ENCODE measurements at regions not wholly inside any gene's neighbourhood (a gene's known extent, or its start where the extent isn't known, plus 50 kb on each side); places are given as distances from the start of the nearest gene placed in this dataset.

GRCh38 chr4:165628572-165628971, 244.5 kb upstream of the TLL1 start:
- H3K27ac Mint-ChIP-seq, result no peak overlapping the region
- H3K27me3 Mint-ChIP-seq (ENCODE audit: low read depth), result no peaks in the 10 kb centered on the region
- H3K9me3 Mint-ChIP-seq, result no peaks in the 10 kb centered on the region
- no peaks in the 10 kb centered on the region for H3K4me1 Mint-ChIP-seq (ENCODE audit: low read depth)
- no peaks in the 10 kb centered on the region for H3K36me3 Mint-ChIP-seq (ENCODE audit: low read depth)
- no peak overlapping the region for H3K4me3 Mint-ChIP-seq

GRCh38 chr4:165630671-165631070, 242.4 kb upstream of the TLL1 start:
- no peaks in the 10 kb centered on the region for H3K9me3 Mint-ChIP-seq
- no peaks in the 10 kb centered on the region for H3K27me3 Mint-ChIP-seq (ENCODE audit: low read depth)

GRCh38 chr4:165631208-165631894, 241.7 kb upstream of the TLL1 start:
- H3K4me1 Mint-ChIP-seq (ENCODE audit: low read depth), result no peaks in the 10 kb centered on the region
- H3K9me3 Mint-ChIP-seq, result no peaks in the 10 kb centered on the region
- H3K27me3 Mint-ChIP-seq (ENCODE audit: low read depth), result no peaks in the 10 kb centered on the region
- H3K27ac Mint-ChIP-seq, result no peak overlapping the region
- no peak overlapping the region for H3K4me3 Mint-ChIP-seq
- no peaks in the 10 kb centered on the region for H3K36me3 Mint-ChIP-seq (ENCODE audit: low read depth)

More at GRCh38 chr4:165630671-165631070, 242.4 kb upstream of the TLL1 start:
- no peak overlapping the region for H3K27ac Mint-ChIP-seq
- H3K4me1 Mint-ChIP-seq (ENCODE audit: low read depth), result no peaks in the 10 kb centered on the region
- no peak overlapping the region for H3K4me3 Mint-ChIP-seq
- H3K36me3 Mint-ChIP-seq (ENCODE audit: low read depth), result no peaks in the 10 kb centered on the region

GRCh38 chr4:165631912-165632311, 241.1 kb upstream of the TLL1 start:
- no peaks in the 10 kb centered on the region for H3K9me3 Mint-ChIP-seq
- H3K4me3 Mint-ChIP-seq, result no peak overlapping the region
- H3K27me3 Mint-ChIP-seq (ENCODE audit: low read depth), result no peaks in the 10 kb centered on the region
- H3K27ac Mint-ChIP-seq, result no peak overlapping the region
- H3K4me1 Mint-ChIP-seq (ENCODE audit: low read depth), result no peaks in the 10 kb centered on the region
- no peaks in the 10 kb centered on the region for H3K36me3 Mint-ChIP-seq (ENCODE audit: low read depth)

GRCh38 chr4:165634766-165635165, 238.3 kb upstream of the TLL1 start:
- Mint-ChIP-seq H3K27ac (no peak overlapping the region), H3K4me1 (ENCODE audit: low read depth) (no peaks in the 10 kb centered on the region), H3K9me3 (no peaks in the 10 kb centered on the region), H3K27me3 (ENCODE audit: low read depth) (no peaks in the 10 kb centered on the region), H3K4me3 (no peak overlapping the region), H3K36me3 (ENCODE audit: low read depth) (no peaks in the 10 kb centered on the region)

GRCh38 chr4:165635381-165635780, 237.7 kb upstream of the TLL1 start:
- Mint-ChIP-seq H3K9me3 (no peaks in the 10 kb centered on the region), H3K27me3 (ENCODE audit: low read depth) (no peaks in the 10 kb centered on the region), H3K4me1 (ENCODE audit: low read depth) (no peaks in the 10 kb centered on the region), H3K4me3 (no peak overlapping the region), H3K27ac (no peak overlapping the region), H3K36me3 (ENCODE audit: low read depth) (no peaks in the 10 kb centered on the region)

- no peaks in the 10 kb centered on the region for H3K9me3 Mint-ChIP-seq
- H3K27me3 Mint-ChIP-seq (ENCODE audit: low read depth), result no peaks in the 10 kb centered on the region
- H3K27ac Mint-ChIP-seq, result no peak overlapping the region
- no peaks in the 10 kb centered on the region for H3K36me3 Mint-ChIP-seq (ENCODE audit: low read depth)
- no peak overlapping the region for H3K4me3 Mint-ChIP-seq
- H3K4me1 Mint-ChIP-seq (ENCODE audit: low read depth), result no peaks in the 10 kb centered on the region
Observed at GRCh38 chr4:165635951-165636350, 237.1 kb upstream of the TLL1 start.

GRCh38 chr4:165651901-165652300, 221.1 kb upstream of the TLL1 start:
- no peak overlapping the region for H3K27ac Mint-ChIP-seq
- H3K27me3 Mint-ChIP-seq (ENCODE audit: low read depth), result no peaks in the 10 kb centered on the region
- H3K9me3 Mint-ChIP-seq, result no peaks in the 10 kb centered on the region
- no peaks in the 10 kb centered on the region for H3K4me1 Mint-ChIP-seq (ENCODE audit: low read depth)
- no peaks in the 10 kb centered on the region for H3K36me3 Mint-ChIP-seq (ENCODE audit: low read depth)
- no peak overlapping the region for H3K4me3 Mint-ChIP-seq

GRCh38 chr4:165654556-165654955, 218.5 kb upstream of the TLL1 start:
- Mint-ChIP-seq H3K4me1 (ENCODE audit: low read depth) (no peaks in the 10 kb centered on the region), H3K27ac (no peak overlapping the region)

GRCh38 chr4:165656399-165656798, 216.6 kb upstream of the TLL1 start:
- no peaks in the 10 kb centered on the region for H3K4me1 Mint-ChIP-seq (ENCODE audit: low read depth)
- H3K9me3 Mint-ChIP-seq, result no peaks in the 10 kb centered on the region
- no peaks in the 10 kb centered on the region for H3K27me3 Mint-ChIP-seq (ENCODE audit: low read depth)
- H3K4me3 Mint-ChIP-seq, result no peak overlapping the region
- no peak overlapping the region for H3K27ac Mint-ChIP-seq
- H3K36me3 Mint-ChIP-seq (ENCODE audit: low read depth), result no peaks in the 10 kb centered on the region

More at GRCh38 chr4:165654556-165654955, 218.5 kb upstream of the TLL1 start:
- H3K36me3 Mint-ChIP-seq (ENCODE audit: low read depth), result no peaks in the 10 kb centered on the region
- H3K4me3 Mint-ChIP-seq, result no peak overlapping the region
- no peaks in the 10 kb centered on the region for H3K9me3 Mint-ChIP-seq
- no peaks in the 10 kb centered on the region for H3K27me3 Mint-ChIP-seq (ENCODE audit: low read depth)

- no peak overlapping the region for H3K27ac Mint-ChIP-seq
- no peaks in the 10 kb centered on the region for H3K27me3 Mint-ChIP-seq (ENCODE audit: low read depth)
- H3K4me1 Mint-ChIP-seq (ENCODE audit: low read depth), result no peaks in the 10 kb centered on the region
- H3K36me3 Mint-ChIP-seq (ENCODE audit: low read depth), result no peaks in the 10 kb centered on the region
- H3K9me3 Mint-ChIP-seq, result no peaks in the 10 kb centered on the region
- no peak overlapping the region for H3K4me3 Mint-ChIP-seq
Observed at GRCh38 chr4:165656829-165657490, 216.1 kb upstream of the TLL1 start.

- Mint-ChIP-seq H3K4me1 (ENCODE audit: low read depth) (no peaks in the 10 kb centered on the region), H3K9me3 (no peaks in the 10 kb centered on the region), H3K27me3 (ENCODE audit: low read depth) (no peaks in the 10 kb centered on the region), H3K4me3 (no peak overlapping the region), H3K36me3 (ENCODE audit: low read depth) (no peaks in the 10 kb centered on the region), H3K27ac (no peak overlapping the region)
Observed at GRCh38 chr4:165662341-165662740, 210.7 kb upstream of the TLL1 start.

GRCh38 chr4:165663411-165663810, 209.6 kb upstream of the TLL1 start:
- no peaks in the 10 kb centered on the region for H3K4me1 Mint-ChIP-seq (ENCODE audit: low read depth)
- H3K27me3 Mint-ChIP-seq (ENCODE audit: low read depth), result no peaks in the 10 kb centered on the region
- H3K4me3 Mint-ChIP-seq, result no peak overlapping the region
- H3K9me3 Mint-ChIP-seq, result no peaks in the 10 kb centered on the region
- no peaks in the 10 kb centered on the region for H3K36me3 Mint-ChIP-seq (ENCODE audit: low read depth)
- no peak overlapping the region for H3K27ac Mint-ChIP-seq

- no peak overlapping the region for H3K27ac Mint-ChIP-seq
- H3K9me3 Mint-ChIP-seq, result no peaks in the 10 kb centered on the region
- H3K4me1 Mint-ChIP-seq (ENCODE audit: low read depth), result no peaks in the 10 kb centered on the region
- no peaks in the 10 kb centered on the region for H3K27me3 Mint-ChIP-seq (ENCODE audit: low read depth)
- no peak overlapping the region for H3K4me3 Mint-ChIP-seq
- H3K36me3 Mint-ChIP-seq (ENCODE audit: low read depth), result no peaks in the 10 kb centered on the region
Observed at GRCh38 chr4:165666836-165667235, 206.2 kb upstream of the TLL1 start.

- Mint-ChIP-seq H3K27ac (no peak overlapping the region), H3K36me3 (ENCODE audit: low read depth) (no peaks in the 10 kb centered on the region), H3K27me3 (ENCODE audit: low read depth) (no peaks in the 10 kb centered on the region), H3K4me1 (ENCODE audit: low read depth) (no peaks in the 10 kb centered on the region), H3K4me3 (no peak overlapping the region), H3K9me3 (no peaks in the 10 kb centered on the region)
Observed at GRCh38 chr4:165667969-165668368, 205.1 kb upstream of the TLL1 start.
